ENCODE measurements at regions not wholly inside any gene's neighbourhood (a gene's known extent, or its start where the extent isn't known, plus 50 kb on each side); places are given as distances from the start of the nearest gene placed in this dataset.
"Not testable (repeated sequence)": the region's sequence is repeated elsewhere in the genome, so short reads cannot be mapped to it uniquely, and the experiment has no call there.

- DNase-seq (ENCODE audit: low read depth) = not testable (repeated sequence)
These were observed 68.0 kb upstream of the CCT8L2 start for GRCh38 chr22:16660570-16660969.

DNA sequence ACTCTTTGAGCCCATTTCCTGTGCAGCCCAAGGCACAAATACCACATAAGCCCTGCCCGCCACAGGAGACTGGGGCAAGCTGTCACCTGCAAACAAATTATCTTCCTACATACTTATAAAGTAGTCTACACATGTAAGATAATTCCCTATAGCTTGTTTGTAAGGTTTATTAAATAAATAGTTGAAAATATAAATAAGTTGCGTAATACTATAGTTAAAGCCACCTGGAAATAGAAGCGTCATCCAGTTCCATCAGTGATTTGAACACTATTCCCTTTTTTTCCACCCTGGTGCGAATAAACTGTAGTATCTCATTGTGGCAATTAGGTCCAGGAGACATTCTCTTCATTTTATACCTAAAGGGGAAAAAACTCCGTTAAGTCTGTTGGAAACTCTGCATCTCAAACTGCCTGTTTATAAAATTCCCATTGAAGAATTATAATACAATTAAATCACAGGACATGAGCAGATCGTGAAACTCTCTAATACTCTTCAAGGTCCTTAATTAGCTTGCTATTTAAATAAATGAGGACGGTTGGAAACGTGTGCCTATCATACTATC is 66.7 kb upstream of the CCT8L2 start:
- DNase-seq (ENCODE audit: low read depth) = not testable (repeated sequence)

GRCh38 chr22:16658068-16658467 is 65.5 kb upstream of the CCT8L2 start:
- DNase-seq (ENCODE audit: low read depth) = no peak

GRCh38 chr22:16654882-16655281 is 62.3 kb upstream of the CCT8L2 start:
- no peak for DNase-seq (ENCODE audit: low read depth)

DNA sequence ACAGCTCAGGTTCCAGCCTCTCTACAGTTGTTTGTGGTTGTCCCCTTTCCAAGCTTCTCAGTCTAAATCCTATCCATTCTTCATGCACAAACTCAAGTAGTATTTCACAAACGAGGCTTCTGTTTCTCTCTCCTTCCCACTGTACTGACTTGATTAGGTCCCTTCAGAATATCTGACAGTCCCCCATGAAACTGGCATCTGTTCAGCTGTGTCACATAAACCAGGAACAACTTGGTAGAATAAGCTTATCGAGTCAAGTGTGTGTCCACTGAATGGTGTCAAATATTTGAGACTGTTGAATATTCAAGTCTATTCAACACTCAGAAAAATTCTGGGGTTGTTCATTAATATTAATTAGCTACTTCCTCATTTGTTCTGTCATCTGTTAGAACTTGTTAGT is 61.7 kb upstream of the CCT8L2 start:
- not testable (repeated sequence) for DNase-seq (ENCODE audit: low read depth)

DNA sequence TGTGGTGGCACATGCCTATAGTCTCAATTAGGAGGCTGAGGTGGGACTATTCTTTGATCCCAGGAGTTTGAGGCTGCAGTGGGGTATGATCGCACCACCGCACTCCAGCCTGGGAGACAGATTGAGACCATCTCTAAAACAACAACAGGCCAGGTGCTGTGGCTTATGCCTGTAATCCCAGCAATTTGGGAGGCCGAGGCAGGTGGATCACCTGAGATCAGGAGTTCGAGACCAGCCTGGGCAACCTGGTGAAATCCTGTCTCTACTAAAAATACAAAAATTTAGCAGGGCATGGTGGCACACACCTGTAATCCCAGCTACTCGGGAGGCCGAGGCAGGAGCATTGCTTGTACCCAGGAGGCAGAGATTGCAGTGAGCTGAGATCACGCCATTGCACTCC is 60.6 kb upstream of the CCT8L2 start:
- DNase-seq (ENCODE audit: low read depth) = not testable (repeated sequence)

DNA sequence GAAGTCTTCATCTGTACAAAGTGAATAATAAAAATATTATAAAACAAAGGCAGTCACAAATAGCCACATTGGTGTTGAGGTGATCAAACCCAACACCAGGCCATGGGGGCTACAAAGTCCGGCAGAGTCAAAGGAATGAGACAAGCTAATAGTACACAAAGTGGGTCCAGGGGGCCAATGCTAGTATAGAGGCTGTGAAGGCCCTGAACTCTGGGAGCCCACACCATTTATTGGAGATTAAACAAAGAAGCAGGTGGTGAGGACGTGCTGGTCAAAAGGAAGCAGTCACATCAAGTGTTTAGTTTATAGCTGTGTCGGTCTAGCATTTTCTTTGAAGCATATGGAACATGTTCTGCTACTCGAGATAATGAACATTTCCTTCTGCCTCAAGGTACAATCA is 58.6 kb upstream of the CCT8L2 start:
- DNase-seq (ENCODE audit: low read depth) = no peak

All from HS-5 (cell line).